Lower leg skin (tissue), 3 donors: ENCODE measurements at regions not wholly inside any gene's neighbourhood (a gene's known extent, or its start where the extent isn't known, plus 50 kb on each side); places are given as distances from the start of the nearest gene placed in this dataset.

Experiments
- POLR2A ChIP-seq, 2 donors: fragments of 450-650 bp; IDR thresholded peaks; one replicate each; pipeline ENCODE4 v1.6.1; 2016 to 2017; ENCODE audit warnings: antibody characterized with exemption in 2 of 2, mild to moderate bottlenecking in 1 of 2, moderate library complexity in 1 of 2
- TF ChIP-seq, protein P1 (sequence below), 3 donors: fragments of 450-650 bp; IDR thresholded peaks; one replicate each; pipeline ENCODE4 v1.5.1; 2016; ENCODE audit warnings: antibody characterized with exemption in 3 of 3, mild to moderate bottlenecking in 3 of 3, moderate library complexity in 2 of 3

DNA sequence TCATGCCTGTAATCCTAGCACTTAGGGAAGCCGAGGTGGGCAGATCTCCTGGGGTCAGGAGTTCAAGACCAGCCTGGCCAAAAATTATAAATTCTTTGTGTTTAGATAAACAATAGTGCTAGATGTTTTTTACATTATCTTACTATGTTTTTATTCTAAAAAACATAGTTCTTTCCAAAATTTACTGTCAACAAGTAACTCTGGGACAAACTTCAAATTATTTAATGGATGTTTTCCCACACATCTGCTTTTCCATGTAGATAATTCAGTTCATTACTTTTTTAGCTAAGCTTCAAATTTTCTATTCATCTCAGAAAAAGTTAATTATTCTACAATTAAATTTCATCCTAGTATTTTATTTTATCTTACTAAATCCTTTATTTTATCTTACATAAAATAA lies 596.2 kb upstream of the LRRC4C start:
- TF ChIP-seq POLR2A (IDR thresholded peaks at IDR 0.05): no peak
- TF ChIP-seq, protein P1, sequence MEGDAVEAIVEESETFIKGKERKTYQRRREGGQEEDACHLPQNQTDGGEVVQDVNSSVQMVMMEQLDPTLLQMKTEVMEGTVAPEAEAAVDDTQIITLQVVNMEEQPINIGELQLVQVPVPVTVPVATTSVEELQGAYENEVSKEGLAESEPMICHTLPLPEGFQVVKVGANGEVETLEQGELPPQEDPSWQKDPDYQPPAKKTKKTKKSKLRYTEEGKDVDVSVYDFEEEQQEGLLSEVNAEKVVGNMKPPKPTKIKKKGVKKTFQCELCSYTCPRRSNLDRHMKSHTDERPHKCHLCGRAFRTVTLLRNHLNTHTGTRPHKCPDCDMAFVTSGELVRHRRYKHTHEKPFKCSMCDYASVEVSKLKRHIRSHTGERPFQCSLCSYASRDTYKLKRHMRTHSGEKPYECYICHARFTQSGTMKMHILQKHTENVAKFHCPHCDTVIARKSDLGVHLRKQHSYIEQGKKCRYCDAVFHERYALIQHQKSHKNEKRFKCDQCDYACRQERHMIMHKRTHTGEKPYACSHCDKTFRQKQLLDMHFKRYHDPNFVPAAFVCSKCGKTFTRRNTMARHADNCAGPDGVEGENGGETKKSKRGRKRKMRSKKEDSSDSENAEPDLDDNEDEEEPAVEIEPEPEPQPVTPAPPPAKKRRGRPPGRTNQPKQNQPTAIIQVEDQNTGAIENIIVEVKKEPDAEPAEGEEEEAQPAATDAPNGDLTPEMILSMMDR (IDR thresholded peaks at IDR 0.05): no peak
